GOT3 (cell line): ENCODE measurements at regions not wholly inside any gene's neighbourhood (a gene's known extent, or its start where the extent isn't known, plus 50 kb on each side); places are given as distances from the start of the nearest gene placed in this dataset.

Source experiments
- DNase-seq: peaks from one replicate; lab custom pipeline; 2025; ENCODE audit warnings: mixed read lengths; lab: John Stamatoyannopoulos, UW

DNA sequence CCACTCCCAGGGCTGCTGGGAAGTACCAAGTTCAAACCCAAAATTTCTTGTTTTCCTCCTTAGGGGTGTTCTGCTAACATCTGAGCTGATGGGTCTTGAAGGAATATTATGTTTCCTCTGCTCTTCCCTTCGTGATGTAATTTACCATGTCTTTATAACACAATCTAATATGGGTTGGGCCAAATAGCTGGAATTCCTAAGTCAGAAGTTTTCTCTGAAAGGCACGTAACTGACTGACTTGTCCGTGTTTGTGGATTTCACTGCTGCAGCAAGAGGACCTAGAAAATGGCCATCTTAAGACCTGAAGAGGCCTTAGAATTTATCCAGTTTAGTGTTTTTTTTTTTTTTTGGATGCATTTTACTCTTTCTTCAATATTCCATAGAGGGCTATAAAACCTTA is 256.7 kb downstream of the DCDC2C start:
- no peak for DNase-seq

DNA sequence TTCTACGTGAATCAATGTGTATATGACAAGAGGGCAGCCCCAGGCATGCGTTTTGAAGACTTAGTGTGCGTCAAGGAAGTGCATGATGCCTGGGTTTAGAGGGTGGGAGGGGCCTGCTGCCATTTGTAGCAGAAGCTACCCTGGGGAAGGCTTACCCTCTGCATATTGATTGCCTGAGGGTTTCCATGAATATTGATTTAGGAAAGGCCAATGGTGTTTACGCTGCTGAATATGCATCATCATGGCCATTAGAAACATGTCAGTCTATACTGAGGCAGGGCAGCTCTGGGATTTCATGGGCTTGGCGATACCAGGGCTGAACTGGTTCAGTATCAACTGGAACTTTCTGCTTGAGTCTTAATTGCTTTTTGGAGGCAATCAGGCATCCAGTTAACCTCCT is 259.3 kb downstream of the DCDC2C start:
- DNase-seq = no peak

DNA sequence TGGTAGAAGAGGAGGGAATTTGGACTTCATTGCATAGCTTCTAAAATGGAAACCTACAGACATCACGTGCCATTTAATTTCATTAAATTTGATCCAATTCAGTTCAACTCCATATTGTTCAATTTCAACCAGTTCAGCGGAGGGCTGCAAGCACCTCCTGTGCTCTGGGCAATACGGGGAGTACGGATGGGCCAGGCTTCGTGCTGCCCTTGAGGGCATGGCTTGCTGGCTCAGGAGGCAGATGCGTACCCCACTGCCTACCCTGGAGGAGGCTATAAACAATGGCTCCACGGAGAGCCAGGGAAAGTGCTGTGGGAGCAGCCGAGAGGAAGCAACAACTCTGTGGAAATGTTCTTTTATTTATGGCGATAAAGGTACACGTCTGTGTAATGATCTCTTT is 261.8 kb downstream of the DCDC2C start:
- DNase-seq = no peak

DNA sequence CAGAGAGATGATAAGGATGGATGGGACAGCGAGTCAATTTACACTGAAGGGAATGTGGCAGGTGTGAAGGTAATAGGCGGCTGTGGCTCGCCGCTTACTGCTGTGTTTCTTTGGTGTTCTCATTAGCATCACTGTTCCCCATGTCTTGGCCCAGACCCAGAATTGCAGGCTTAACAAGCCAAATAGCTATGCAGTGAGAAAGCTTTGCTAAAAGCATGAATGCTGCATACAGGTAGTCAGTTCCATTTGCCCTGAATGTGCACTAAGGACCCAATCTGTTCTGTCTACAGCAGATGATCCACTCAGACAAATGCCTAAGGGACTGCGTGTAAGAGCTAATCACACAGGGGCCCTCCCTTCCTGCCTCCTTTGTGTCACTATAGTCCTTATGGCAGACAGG is 262.6 kb downstream of the DCDC2C start:
- DNase-seq = no peak

DNA sequence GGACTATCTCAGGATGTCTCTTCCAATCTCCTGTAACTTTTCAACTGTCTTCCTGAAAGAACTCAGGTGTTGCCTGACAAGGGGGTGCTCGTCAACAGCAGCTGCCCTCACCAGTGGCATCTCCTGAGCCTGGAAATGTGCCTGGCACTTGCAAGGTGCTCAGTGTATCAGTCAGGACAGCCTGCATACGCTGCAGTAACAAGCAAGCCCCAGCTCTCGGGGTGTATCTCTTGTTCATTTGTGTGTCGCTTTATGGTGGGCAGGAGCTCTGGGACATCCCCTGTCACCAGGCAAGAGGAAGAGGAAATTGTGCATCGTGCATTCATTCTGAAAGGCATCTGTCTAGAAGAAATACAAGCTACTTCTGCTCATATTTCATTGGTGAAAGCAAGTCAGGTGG is 263.1 kb downstream of the DCDC2C start:
- DNase-seq = no peak

DNA sequence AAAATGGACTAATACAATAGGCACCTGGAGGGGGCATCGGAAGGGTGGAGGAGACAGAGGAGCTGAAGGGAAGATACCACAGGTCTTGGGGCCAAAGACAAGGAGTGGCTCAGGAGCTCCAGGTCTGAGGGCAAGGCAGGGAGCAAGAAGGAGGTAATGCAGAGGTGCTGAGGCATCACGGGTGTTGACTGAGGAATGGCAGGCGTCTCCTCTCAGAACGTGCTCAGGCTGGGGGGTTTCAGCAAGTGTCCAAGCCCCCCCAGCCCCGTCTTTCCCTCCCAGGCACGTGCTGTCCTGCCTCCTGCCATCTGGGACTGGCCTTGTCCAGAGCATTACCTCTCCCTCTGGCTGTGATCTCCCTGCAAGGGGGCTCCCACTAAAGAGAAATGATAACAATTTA is 265.4 kb downstream of the DCDC2C start:
- DNase-seq = no peak

DNA sequence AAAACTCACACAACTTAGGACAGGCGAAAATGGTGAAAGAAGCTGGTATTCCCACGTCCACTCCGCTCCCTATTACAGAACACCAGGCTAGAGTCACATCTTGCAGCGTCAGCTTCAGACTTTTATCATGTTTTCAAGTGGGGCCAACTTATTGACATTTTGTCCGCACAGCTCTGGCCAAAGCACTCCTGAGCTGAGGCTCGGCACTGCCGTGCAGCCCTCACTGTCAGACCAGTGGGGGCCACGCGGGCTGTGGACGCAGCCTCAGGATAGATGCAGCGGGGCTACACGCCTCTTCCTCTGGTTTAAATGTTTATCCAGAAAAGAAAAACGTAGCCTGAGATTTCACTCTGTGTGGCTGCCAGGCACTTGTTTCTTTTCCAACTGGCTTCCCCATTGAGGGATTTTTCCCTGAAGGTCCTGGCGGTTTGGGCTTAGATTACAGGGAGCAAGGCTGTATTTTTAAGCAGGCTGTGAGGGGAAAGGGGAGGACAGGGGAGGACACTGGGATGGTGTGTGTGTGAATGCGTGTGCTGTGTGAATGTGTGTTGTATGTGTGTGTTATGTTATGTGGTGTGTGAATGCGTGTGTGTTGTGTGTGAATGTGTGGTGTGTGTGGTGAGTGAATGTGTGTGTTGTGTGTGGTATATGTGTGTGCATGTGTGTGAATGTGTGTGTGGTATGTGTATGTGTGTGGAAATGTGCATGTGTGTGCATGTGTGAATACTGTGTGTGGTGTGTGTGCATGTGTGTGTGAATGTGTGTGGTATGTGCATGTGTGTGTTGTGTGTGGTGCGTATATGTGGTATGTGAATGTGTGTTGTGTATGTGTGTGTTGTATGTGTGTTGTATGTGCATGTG is 267.6 kb downstream of the DCDC2C start:
- DNase-seq = no peak

DNA sequence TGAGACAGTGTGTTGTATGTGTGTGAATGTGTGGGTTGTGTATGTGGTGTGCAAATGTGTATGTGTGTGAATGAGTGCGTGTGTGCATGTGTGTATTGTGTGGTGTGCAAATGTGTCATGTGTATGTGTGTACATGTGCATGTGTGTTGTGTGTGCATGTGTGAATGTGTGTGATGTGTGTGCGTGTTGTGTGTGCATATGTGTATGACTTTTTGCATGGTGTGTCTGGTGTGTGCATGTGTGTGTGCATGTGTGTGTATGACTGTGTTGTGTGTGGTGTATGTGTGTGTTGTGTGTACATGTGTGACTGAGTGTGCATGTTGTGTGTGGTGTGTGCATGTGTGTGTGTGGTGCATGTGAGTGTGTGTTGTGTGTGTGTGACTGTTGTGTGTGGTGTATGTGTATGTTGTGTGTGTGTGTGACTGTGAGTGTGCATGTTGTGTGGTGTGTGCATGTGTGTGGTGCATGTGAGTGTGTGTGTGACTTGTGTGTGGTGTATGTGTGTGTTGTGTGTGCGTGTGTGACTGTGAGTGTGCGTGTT is 268.3 kb downstream of the DCDC2C start:
- DNase-seq = no peak

DNA sequence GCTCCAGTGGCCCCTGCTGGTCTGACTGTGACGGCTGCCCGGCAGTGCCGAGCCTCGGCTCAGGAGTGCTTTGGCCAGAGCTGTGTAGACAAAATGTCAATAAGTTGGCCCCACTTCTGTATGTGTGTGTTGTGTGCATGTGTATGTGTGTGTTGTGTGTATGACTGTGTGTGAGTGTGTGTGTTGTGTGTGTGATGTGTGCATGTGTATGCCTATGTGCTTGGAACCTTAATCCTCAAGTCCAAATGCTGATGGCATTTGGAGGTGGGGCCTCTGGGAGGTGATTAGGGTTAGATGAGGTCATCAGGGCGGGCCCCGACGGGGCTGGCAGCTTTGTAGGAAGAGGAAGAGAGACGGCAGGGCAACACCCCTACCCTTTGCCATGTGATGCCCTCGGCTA is 269.0 kb downstream of the DCDC2C start:
- no peak for DNase-seq

DNA sequence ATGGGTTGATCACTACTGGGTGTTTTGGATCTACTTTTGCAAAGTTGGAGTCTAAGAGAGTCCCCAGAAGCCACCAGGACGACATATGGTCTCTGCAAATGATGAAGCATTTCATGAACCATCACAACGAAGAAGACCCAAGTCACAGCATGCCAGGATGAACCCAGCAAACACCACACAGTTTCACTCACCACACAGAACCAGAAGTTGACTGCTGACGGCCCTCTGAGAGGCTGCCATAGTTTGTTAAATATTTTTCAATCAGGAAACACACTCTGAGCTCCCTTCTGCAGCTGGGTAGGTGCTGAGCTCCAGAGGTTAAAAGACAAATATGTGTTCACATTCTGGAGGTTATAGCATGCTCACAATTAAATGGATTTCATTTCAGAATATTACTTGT is 271.4 kb downstream of the DCDC2C start:
- DNase-seq = no peak

DNA sequence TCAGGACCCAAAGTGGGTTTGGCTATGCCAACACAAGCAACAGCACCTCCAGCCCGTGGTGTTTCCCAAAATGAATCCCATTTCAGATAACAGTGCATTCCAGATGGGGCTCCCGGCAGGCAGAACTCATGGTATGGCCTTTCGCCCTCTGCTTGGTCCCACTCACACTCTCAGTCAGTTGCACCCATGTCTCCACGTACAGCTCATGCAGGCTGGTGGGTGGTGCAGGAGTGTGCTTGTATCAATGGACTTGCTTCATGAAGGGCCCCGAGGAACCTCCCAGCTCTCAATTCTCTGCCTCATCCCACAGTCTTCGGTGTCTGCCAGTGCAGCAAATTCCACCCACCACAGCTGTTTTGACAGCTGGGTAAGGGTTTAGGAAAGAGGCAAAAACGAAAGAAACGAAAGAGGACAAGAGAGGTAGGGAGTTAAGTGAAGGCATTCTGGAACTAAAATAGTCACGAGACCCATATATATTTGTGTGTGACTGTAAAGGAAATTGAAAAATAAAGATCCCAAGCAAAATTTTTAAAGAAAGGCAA is 278.1 kb downstream of the DCDC2C start:
- DNase-seq = no peak

DNA sequence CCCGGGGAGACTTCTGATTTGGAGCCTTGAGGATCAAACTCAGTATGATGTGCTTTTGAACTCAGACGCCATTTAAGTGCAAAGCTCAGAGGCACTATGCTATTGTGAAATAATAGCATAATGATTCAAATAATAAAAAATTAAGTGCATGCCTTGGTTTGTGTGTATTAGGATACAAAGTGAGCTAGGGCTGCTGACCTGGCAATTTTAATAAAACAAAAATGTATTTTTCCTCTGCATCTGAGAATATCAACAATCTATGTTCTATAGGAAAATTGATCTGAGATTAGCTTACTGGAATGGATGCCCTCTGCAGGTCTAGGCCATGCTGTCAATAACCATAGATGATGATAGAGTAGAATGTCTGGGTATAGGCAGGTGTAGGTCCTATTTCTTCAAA is 278.8 kb downstream of the DCDC2C start:
- DNase-seq = no peak

DNA sequence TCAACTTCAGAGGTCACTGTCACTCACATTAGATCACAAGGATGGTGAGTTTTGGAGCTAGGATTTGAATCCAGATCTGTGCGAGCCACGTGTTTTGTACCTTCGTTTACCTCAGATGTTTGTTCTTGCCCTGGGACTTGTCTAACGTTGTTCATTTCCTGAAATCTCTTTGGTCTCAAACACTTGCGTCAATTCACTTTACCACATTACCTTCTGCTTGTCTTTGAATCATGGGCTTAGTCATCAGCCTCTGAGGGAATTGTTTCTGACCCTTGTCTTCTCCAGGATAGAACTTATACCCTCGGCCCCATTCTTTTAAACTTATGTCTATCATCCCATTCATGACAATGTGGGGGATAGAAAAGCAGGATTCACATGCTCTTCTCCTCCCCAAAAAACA is 282.7 kb downstream of the DCDC2C start:
- DNase-seq = no peak

DNA sequence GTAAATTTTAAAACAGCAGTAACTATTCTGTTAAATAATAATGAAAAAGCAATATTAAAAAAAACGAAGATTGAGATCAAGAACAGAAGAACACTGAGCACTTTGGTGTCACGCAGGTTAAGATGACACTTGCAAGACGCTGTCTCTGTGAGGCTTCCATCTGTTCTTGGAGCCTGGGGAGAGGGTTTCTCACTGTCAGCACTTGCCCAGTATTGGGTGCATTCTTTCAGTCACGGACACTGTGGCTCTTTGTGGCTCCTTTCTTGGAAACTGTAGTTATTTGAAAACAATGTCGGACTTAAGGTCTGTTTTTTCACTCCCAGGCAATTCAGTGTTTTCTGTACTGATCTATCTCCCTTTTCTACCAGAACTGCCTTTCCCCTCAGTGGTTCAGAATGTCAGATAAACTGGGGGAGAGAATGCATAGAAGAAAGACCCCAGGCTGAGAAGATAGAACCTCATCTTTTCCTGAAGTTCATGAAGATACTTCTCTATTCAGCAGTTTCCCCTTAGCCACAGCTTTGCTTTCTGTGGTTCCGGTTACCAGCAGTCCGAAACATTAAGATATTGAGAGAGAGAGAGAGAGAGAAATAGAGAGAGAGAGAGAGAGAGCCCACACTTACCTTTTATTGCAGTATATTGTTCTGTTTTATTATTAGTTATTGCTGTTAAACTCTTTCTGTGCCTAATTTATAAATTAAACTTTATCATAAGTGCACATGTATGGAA is 283.3 kb downstream of the DCDC2C start:
- no peak for DNase-seq

DNA sequence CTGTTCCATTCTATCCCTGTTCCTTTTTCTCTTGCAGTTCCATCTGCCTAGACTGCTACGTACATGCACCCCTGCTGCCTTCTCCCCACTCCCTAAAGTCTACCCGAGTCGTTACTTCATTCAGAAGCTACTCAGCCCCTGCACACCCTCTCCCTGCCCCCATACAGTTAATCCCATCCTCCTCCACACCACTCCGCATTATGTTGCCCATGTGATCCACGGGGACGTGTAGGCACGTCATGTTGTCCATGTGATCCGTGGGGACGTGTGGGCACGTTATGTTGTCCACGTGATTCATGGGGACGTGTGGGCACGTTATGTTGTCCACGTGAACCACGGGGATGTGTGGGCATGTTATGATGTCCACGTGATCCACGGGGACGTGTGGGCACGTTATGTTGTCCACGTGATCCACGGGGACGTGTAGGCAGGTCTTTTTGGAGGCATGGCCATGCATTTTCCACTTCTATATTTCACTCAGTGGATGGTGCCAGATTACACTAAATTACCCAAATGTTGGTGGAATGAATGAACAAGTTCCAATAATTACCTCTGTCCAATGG is 299.5 kb downstream of the DCDC2C start:
- DNase-seq = no peak

DNA sequence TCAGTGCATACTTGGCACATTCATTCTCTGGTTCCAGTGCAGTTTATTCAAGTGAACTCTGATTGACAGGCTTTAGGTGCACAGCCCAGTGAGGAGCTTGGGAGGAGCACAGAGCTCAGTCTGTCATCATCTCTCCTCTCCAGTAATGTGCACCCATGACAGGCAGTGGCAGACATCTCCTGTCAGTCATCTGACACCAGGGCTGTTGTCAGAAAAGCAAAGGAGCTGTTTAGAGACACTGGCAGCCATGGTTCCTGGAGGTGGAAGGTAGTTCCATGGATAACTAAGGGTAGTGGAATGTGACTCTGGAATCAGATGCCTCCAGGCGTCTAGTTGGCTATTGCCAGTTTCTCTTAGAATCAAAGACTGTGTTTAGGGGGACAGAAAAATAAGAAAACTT is 308.8 kb downstream of the DCDC2C start:
- DNase-seq = no peak

DNA sequence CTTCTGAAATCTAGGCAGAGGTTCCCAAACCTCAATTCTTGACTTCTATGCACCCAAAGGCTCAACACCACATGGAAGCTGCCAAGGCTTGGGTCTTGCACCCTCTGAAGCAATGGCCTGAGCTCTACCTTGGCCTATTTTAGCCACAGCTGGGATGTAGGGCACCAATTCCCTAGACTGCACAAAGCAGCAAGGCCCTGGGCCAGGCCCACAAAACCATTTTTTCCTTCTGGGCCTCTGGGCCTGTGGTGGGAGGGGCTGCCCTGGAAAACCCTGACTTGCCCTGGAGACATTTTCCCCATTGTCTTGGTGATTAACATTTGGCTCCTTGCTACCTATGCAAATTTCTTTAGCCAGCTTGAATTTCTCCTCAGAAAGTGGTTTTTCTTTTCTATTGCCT is 315.2 kb downstream of the DCDC2C start:
- DNase-seq = no peak

DNA sequence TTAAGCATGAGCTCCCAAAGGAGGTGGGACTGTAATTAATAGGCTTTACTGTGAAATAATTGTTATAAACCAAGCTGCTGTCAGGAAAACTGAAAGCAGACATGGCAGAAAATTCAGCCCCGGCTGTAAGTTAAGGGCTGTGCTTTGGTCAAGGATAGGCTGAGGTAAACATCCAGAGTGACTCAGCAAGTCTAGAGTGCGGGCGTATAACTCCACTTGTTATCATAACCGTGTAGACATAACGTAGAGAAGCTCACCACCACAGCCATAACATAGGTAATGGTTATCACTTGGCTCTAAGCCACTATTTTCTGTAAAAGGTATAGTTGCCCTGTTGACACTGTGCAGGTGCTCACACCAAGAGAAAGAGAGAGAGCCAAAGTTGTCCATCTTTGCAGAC is 316.8 kb downstream of the DCDC2C start:
- DNase-seq = no peak

DNA sequence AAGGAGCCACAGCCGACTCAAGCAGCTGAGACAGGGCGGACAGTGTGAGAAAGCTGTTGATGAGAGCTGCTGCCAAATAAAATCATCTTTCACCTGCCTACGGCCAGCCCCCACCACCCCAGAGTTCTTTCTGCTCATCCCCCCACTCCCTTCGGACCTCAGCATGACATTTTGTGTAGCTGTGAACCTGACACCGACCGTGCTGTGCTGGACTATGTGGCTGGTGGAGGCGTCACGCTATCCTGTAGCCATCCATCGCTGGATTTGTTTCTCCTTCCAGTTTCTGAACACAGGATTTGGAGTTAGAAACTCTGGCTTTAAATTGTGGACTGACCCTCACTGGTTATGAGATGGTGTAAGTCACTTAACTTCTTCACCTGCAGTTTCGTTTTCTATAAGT is 317.3 kb downstream of the DCDC2C start:
- no peak for DNase-seq

DNA sequence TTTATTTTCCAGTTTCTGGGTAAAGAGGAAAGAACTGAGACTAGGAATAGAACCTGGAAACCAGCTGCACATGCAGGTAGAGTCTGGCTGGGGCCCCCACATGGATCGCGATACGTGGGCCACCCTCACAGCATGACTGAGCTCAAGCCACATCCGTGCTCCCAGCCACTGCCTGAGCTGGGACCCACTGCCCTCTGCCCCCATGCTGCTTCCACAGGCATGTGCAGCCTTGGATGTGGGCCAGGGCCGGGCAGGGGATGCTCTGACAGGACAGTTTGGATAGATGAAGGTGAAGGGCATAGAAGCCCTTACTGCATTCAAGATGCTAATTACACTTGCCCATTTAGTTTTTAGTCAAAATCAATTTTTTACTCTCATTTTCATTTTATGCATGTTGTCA is 321.2 kb downstream of the DCDC2C start:
- DNase-seq = no peak

DNA sequence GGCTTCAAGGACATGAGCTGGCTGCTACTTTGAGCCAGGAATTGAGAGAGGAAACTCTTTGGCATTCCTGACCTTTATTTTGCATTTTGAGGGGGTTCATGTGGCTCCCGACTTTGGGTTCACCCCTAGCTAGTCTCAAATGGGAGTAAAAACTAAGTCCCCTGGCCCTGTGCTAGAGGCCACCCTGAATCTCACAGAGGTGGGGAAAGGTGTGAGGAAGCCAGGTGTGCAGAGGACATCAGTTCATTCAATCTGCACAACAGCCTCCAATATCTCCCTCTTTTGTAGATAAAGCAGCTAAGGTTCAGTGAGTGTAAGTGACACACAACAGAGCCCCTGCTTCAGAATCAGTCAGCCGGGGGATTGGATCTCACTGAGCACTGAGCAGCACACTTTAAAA is 325.7 kb downstream of the DCDC2C start:
- DNase-seq = no peak

DNA sequence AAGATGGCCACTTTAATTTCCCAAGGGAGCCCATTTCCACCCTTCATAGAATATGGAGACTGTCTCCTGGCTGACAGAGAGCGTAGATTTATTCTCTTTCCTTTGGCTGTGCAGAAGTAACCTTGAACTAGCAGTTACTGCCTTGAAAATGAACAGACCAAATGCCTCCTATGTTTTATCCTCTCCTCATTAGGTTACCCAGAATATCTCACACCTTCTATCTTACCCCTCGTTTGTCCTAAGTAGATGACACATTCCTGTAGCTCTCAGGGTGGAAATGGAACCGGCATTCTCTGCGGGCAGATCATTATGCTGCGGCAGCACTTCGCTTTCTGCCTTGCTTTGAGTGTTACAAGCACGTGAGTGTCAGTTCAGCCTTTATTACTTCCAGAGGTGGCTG is 336.5 kb downstream of the DCDC2C start:
- no peak for DNase-seq
